ENCODE measurements at regions not wholly inside any gene's neighbourhood (a gene's known extent, or its start where the extent isn't known, plus 50 kb on each side); places are given as distances from the start of the nearest gene placed in this dataset.

- Histone ChIP-seq H2BK20ac (ENCODE audit: low read depth, low read length, poor library complexity, severe bottlenecking) (no peak overlapping the region), H2AK5ac (ENCODE audit: insufficient read length, low read length) (no peak overlapping the region), H2BK15ac (ENCODE audit: low read depth, low read length) (no peak overlapping the region), H3K79me2 (ENCODE audit: insufficient read depth, low read length) (no peaks in the 10 kb centered on the region), H4K91ac (ENCODE audit: insufficient read length, low read depth, low read length) (no peak overlapping the region), H3K23ac (ENCODE audit: insufficient read length, low read depth, low read length) (no peak overlapping the region), H3K9me3 (ENCODE audit: control insufficient read depth, low read depth, low read length) (no peaks in the 10 kb centered on the region), H3K4me1 (ENCODE audit: insufficient read depth, low read length) (no peaks in the 10 kb centered on the region; the same call in 1 of the 2 replicates), H3K4me2 (ENCODE audit: insufficient read depth, insufficient read length, low read length) (no peak overlapping the region), H2BK5ac (ENCODE audit: insufficient read length, low read length) (no peak overlapping the region), H3K56ac (ENCODE audit: insufficient read length, low read depth, low read length) (no peak overlapping the region), H3K27ac (ENCODE audit: insufficient read length, low read depth, low read length) (no peak overlapping the region), H3K14ac (ENCODE audit: insufficient read depth, low read length) (no peak overlapping the region), H3K4ac (ENCODE audit: low read depth, low read length) (no peak overlapping the region), H3K23me2 (ENCODE audit: insufficient read length, low read depth, low read length, poor library complexity, severe bottlenecking) (no peaks in the 10 kb centered on the region), H3K18ac (ENCODE audit: insufficient read length, low read depth, low read length) (peak overlapping the region; percentile 25), H3K27me3 (ENCODE audit: insufficient read depth, low read length) (no peaks in the 10 kb centered on the region), H2BK120ac (ENCODE audit: low read depth, low read length, poor library complexity, severe bottlenecking) (no peak overlapping the region), H4K20me1 (ENCODE audit: control insufficient read depth, insufficient read depth, insufficient read length) (no peaks in the 10 kb centered on the region), H3K9ac (ENCODE audit: extremely low read depth, insufficient read length, low read length) (no peak overlapping the region), H3T11ph (ENCODE audit: low read length) (no peak overlapping the region), H2BK12ac (ENCODE audit: insufficient read length, low read depth, low read length) (no peak overlapping the region), H4K5ac (ENCODE audit: insufficient read length, low read depth, low read length) (no peak overlapping the region), H2AFZ (ENCODE audit: low read length) (no peak overlapping the region), H4K8ac (replicated peaks; ENCODE audit: insufficient read length, low read depth, low read length) (no peak overlapping the region), H3K79me1 (ENCODE audit: insufficient read depth, low read depth, low read length, poor library complexity, severe bottlenecking) (no peaks in the 10 kb centered on the region)
- no peak for DNase-seq
- no peaks in the 10 kb centered on the region for H3K36me3 Mint-ChIP-seq (ENCODE audit: insufficient read depth in 1 of 3, low read depth in 3 of 3)
- H3K4me3 Mint-ChIP-seq = no peak overlapping the region
- no peak overlapping the region; a peak in 1 of 7 replicates for H3K27ac Mint-ChIP-seq
- no peaks in the 10 kb centered on the region for H3K9me3 Mint-ChIP-seq
- no peak for TF ChIP-seq CTCF (conservative IDR thresholded peaks at IDR 0.05)
- H3K4me1 Mint-ChIP-seq = peaks cover 13 to 14% of the 10 kb centered on the region in 2 experiments
- no CpG with 5 or more reads among the region's 2 CpGs for WGBS (ENCODE audit: extremely low coverage, insufficient read length, low lambda C conversion rate)
- peaks cover 1% of the 10 kb centered on the region; the same call in 1 of the 2 replicates for H3K27me3 Mint-ChIP-seq (ENCODE audit: low read depth)
These were observed 185.4 kb upstream of the NCKAP5 start for GRCh38 chr2:133753665-133754064.
